PC-9 (cell line): ENCODE measurements at regions not wholly inside any gene's neighbourhood (a gene's known extent, or its start where the extent isn't known, plus 50 kb on each side); places are given as distances from the start of the nearest gene placed in this dataset.

Experiments used
- BruUV-seq: library from RNA; stranded (reverse); fragments of 400-500 nt; replicated peaks from 2 replicates; lab custom pipeline; 2021; lab: Mats Ljungman, UMichigan
- CTCF ChIA-PET: fragments of 300-600 bp; sonication (Branson Sonifier 250); formaldehyde crosslinking; loops from one replicate; lab custom pipeline; 2022; ENCODE audit warnings: antibody characterized with exemption; lab: Charles Lee
- POLR2A ChIA-PET: fragments of 300-600 bp; sonication (Branson Sonifier 250); formaldehyde crosslinking; loops from one replicate; lab custom pipeline; 2022; ENCODE audit warnings: antibody characterized with exemption; ENCODE audit not compliant: unreplicated experiment; lab: Charles Lee
- DNase-seq, 2 experiments: peaks; one replicate each; pipeline versions ENCODE4 v3.0.0 to v3.0.0-alpha.2; 2015 to 2022; ENCODE audit warnings: mixed read lengths in 1 of 2
- H2AFZ ChIP-seq: fragments of 200-600 bp; sonication (generic); 2 replicates; pipeline ENCODE4 v1.8.1; 2017; ENCODE audit warnings: antibody characterized with exemption
- H3F3A ChIP-seq: fragments of 200-600 bp; sonication (generic); 2 replicates; pipeline ENCODE4 v1.8.1; 2017; ENCODE audit warnings: antibody characterized with exemption, mild to moderate bottlenecking, low read depth; ENCODE audit not compliant: insufficient read depth
- H3K27ac ChIP-seq: fragments of 200-600 bp; sonication (generic); 2 replicates; pipeline ENCODE4 v1.6.1; 2016; ENCODE audit warnings: mixed run types
- H3K27me3 ChIP-seq: fragments of 200-600 bp; sonication (generic); 2 replicates; pipeline ENCODE4 v1.6.1; 2016; ENCODE audit warnings: low read depth, mixed run types; ENCODE audit not compliant: insufficient read depth
- H3K36me3 ChIP-seq: fragments of 200-600 bp; sonication (generic); 2 replicates; pipeline ENCODE4 v1.6.1; 2016; ENCODE audit warnings: low read depth, mixed run types
- H3K4me1 ChIP-seq: fragments of 200-600 bp; sonication (generic); replicated peaks from 2 replicates; pipeline ENCODE4 v1.6.1; 2016; ENCODE audit warnings: mixed run types; ENCODE audit not compliant: insufficient read depth
- H3K4me2 ChIP-seq: fragments of 200-600 bp; sonication (generic); 2 replicates; pipeline ENCODE4 v1.6.1; 2017; ENCODE audit warnings: mixed run types
- H3K4me3 ChIP-seq: fragments of 200-600 bp; sonication (generic); 2 replicates; pipeline ENCODE4 v1.6.1; 2016; ENCODE audit warnings: mixed run types
- H3K79me2 ChIP-seq: fragments of 200-600 bp; sonication (generic); 2 replicates; pipeline ENCODE4 v1.6.1; 2017; ENCODE audit warnings: low read depth, mixed run types
- H3K9me2 ChIP-seq: fragments of 200-600 bp; sonication (generic); 2 replicates; pipeline ENCODE4 v1.8.1; 2017; ENCODE audit warnings: mild to moderate bottlenecking; ENCODE audit not compliant: insufficient read depth
- H3K9me3 ChIP-seq: fragments of 200-600 bp; sonication (generic); 2 replicates; pipeline ENCODE4 v1.8.1; 2016; ENCODE audit warnings: low read depth; ENCODE audit not compliant: insufficient read depth
- H4K20me1 ChIP-seq: fragments of 200-600 bp; sonication (generic); 2 replicates; pipeline ENCODE4 v1.8.1; 2017; ENCODE audit not compliant: insufficient read depth
- CTCF ChIP-seq: fragments of 200-600 bp; sonication (generic); conservative IDR thresholded peaks from 2 replicates; pipeline ENCODE4 v1.6.1; 2017; ENCODE audit warnings: mixed run types, antibody characterized with exemption, mild to moderate bottlenecking, moderate library complexity
- EZH2 ChIP-seq: fragments of 200-600 bp; sonication (generic); IDR thresholded peaks from 2 replicates; pipeline ENCODE4 v1.8.0; 2017; ENCODE audit warnings: antibody characterized with exemption, low read depth
- intact Hi-C: fragments of 100-400 bp; cut with micrococcal nuclease; formaldehyde crosslinking; loops from one replicate; pipeline ENCODE4 v1.10.0; 2022; ENCODE audit not compliant: unreplicated experiment

- intact Hi-C loops = no loop called here
- no peak for DNase-seq
- no peak overlapping the region for H2AFZ ChIP-seq
- no peaks in the 10 kb centered on the region for H3F3A ChIP-seq
- H3K9me2 ChIP-seq = no peaks in the 10 kb centered on the region
- H3K27ac ChIP-seq = no peak overlapping the region
- no peaks in the 10 kb centered on the region for H3K36me3 ChIP-seq
- no peaks in the 10 kb centered on the region for H3K79me2 ChIP-seq
- H3K4me3 ChIP-seq = no peak overlapping the region
- ChIA-PET POLR2A (no interaction called here), CTCF (no interaction called here)
- TF ChIP-seq CTCF = no peak
- no peak for TF ChIP-seq EZH2
- H4K20me1 ChIP-seq = no peaks in the 10 kb centered on the region
- no peaks in the 10 kb centered on the region for H3K27me3 ChIP-seq
- no peaks in the 10 kb centered on the region for H3K4me1 ChIP-seq
- H3K9me3 ChIP-seq = no peaks in the 10 kb centered on the region
- H3K4me2 ChIP-seq = no peak overlapping the region
- no TSS peak for BruUV-seq
These were observed 481.1 kb downstream of the ZNF385D start for GRCh38 chr3:21269882-21270281.

GRCh38 chr3:21260507-21260906 lies 490.5 kb downstream of the ZNF385D start:
- 0 out of 2 replicates have a peak, but pooled peaks cover 5% of the 10 kb centered on the region for H3K9me2 ChIP-seq
- no peak overlapping the region for H2AFZ ChIP-seq
- H3K9me3 ChIP-seq = no peaks in the 10 kb centered on the region
- CTCF ChIA-PET = no interaction called here
- TF ChIP-seq EZH2 (no peak), CTCF (no peak)
- no peaks in the 10 kb centered on the region for H3F3A ChIP-seq
- BruUV-seq = no TSS peak
- H3K4me2 ChIP-seq = no peak overlapping the region
- intact Hi-C loops = no loop called here
- no peaks in the 10 kb centered on the region for H3K4me1 ChIP-seq
- H4K20me1 ChIP-seq = no peaks in the 10 kb centered on the region
- POLR2A ChIA-PET = no interaction called here
- H3K4me3 ChIP-seq = no peak overlapping the region
- no peaks in the 10 kb centered on the region for H3K79me2 ChIP-seq
- no peak overlapping the region for H3K27ac ChIP-seq
- H3K36me3 ChIP-seq = no peaks in the 10 kb centered on the region
- no peaks in the 10 kb centered on the region for H3K27me3 ChIP-seq
- no peak for DNase-seq

- Histone ChIP-seq H3K27me3 (no peaks in the 10 kb centered on the region), H3K9me3 (no peaks in the 10 kb centered on the region), H2AFZ (no peak overlapping the region; the same call in 1 of the 2 replicates), H3K4me2 (no peak overlapping the region), H3K4me3 (no peak overlapping the region), H3K36me3 (no peaks in the 10 kb centered on the region), H3K27ac (no peak overlapping the region), H3F3A (no peaks in the 10 kb centered on the region), H3K79me2 (no peaks in the 10 kb centered on the region), H3K4me1 (no peaks in the 10 kb centered on the region), H4K20me1 (no peaks in the 10 kb centered on the region), H3K9me2 (0 out of 2 replicates have a peak, but pooled peaks cover 5% of the 10 kb centered on the region)
- DNase-seq = no peak
- intact Hi-C loops = no loop called here
- BruUV-seq = no TSS peak
- POLR2A ChIA-PET = no interaction called here
- no peak for TF ChIP-seq EZH2
- TF ChIP-seq CTCF = no peak
- CTCF ChIA-PET = no interaction called here
These were observed 491.1 kb downstream of the ZNF385D start for GRCh38 chr3:21259896-21260295.
